ENCODE measurements at regions not wholly inside any gene's neighbourhood (a gene's known extent, or its start where the extent isn't known, plus 50 kb on each side); places are given as distances from the start of the nearest gene placed in this dataset.

- H3K36me3 Mint-ChIP-seq (ENCODE audit: low read depth) = no peaks in the 10 kb centered on the region
- ChIA-PET POLR2A (no interaction called here), CTCF (no interaction called here)
- H3K4me3 Mint-ChIP-seq = no peak overlapping the region
- H3K9me3 Mint-ChIP-seq (ENCODE audit: low read depth) = no peaks in the 10 kb centered on the region
- DNase-seq (no peak), ATAC-seq (no peak)
- intact Hi-C loops (cut with DNase I, micrococcal nuclease) = no loop called here
- no peak overlapping the region for H3K27ac Mint-ChIP-seq
- H3K4me1 Mint-ChIP-seq = no peaks in the 10 kb centered on the region
- H3K27me3 Mint-ChIP-seq = peaks cover 5% of the 10 kb centered on the region
Measured at GRCh38 chr4:173591760-173592159, 61.7 kb upstream of the HAND2 start.

DNA sequence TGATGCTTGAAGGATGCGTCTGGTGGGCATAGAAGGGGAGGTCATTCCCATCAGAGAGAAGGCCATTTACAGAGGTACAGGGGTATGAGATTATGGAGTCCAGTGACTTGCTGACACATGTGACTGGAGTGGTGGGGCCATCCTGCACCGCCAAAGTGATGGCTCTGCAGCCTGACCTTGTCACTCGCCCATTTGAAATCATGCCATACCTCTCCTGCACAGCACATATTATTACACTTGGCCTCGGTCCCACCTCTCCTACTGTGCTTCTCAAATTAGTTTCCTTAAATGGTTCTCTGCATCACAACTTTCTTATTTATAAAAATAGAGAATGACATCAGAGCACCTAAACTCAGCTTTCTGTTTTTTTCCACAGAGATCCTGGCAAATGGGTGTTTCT, 60.7 kb upstream of the HAND2 start:
- Mint-ChIP-seq H3K27me3 (peaks cover 7% of the 10 kb centered on the region), H3K4me3 (no peak overlapping the region), H3K27ac (no peak overlapping the region), H3K36me3 (ENCODE audit: low read depth) (no peaks in the 10 kb centered on the region), H3K4me1 (no peaks in the 10 kb centered on the region), H3K9me3 (ENCODE audit: low read depth) (no peaks in the 10 kb centered on the region)
- ATAC-seq (no peak), DNase-seq (no peak)
- ChIA-PET CTCF (no interaction called here), POLR2A (no interaction called here)
- intact Hi-C loops (cut with DNase I, micrococcal nuclease) = no loop called here

- intact Hi-C loops (cut with DNase I, micrococcal nuclease) = no loop called here
- ChIA-PET CTCF (no interaction called here), POLR2A (no interaction called here)
- ATAC-seq = no peak
- Mint-ChIP-seq H3K4me3 (no peak overlapping the region), H3K4me1 (no peaks in the 10 kb centered on the region), H3K27me3 (peaks cover 12% of the 10 kb centered on the region), H3K36me3 (ENCODE audit: low read depth) (no peaks in the 10 kb centered on the region), H3K27ac (no peak overlapping the region), H3K9me3 (ENCODE audit: low read depth) (no peaks in the 10 kb centered on the region)
- no peak for DNase-seq
Measured at GRCh38 chr4:173585876-173586572, 56.0 kb upstream of the HAND2 start.

DNA sequence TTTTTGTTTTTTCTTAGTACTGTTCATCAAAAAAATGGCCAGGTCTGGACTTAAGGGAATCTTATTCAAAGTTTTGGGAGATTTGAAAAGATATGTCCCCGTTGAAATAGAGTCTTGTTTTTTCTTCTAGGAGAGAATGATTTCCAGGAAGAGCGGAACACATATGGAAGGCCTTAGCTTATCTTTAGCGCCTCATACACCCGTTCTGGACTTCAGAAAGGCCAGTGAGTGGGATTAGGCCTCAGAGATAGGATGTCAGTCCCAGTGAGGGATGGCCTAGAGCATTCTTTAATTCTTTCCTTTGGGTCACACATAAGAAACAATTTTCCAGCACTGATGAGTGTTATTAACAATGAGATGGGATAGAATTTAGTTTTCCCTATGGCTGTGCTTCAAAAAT, 54.5 kb upstream of the HAND2 start:
- peaks cover 9% of the 10 kb centered on the region for H3K27me3 Mint-ChIP-seq
- POLR2A ChIA-PET = no interaction called here
- no peaks in the 10 kb centered on the region for H3K36me3 Mint-ChIP-seq (ENCODE audit: low read depth)
- DNase-seq (no peak), ATAC-seq (no peak)
- no peaks in the 10 kb centered on the region for H3K9me3 Mint-ChIP-seq (ENCODE audit: low read depth)
- H3K27ac Mint-ChIP-seq = no peak overlapping the region
- CTCF ChIA-PET = no interaction called here
- no peaks in the 10 kb centered on the region for H3K4me1 Mint-ChIP-seq
- intact Hi-C loops (cut with DNase I, micrococcal nuclease) = no loop called here
- H3K4me3 Mint-ChIP-seq = no peak overlapping the region

All from activated CD4-positive, alpha-beta T cell treated with anti-CD3 and anti-CD28 coated beads for 36 hours (primary cell).